ENCODE measurements at regions not wholly inside any gene's neighbourhood (a gene's known extent, or its start where the extent isn't known, plus 50 kb on each side); places are given as distances from the start of the nearest gene placed in this dataset.
"Not testable (repeated sequence)": the region's sequence is repeated elsewhere in the genome, so short reads cannot be mapped to it uniquely, and the experiment has no call there.

DNA sequence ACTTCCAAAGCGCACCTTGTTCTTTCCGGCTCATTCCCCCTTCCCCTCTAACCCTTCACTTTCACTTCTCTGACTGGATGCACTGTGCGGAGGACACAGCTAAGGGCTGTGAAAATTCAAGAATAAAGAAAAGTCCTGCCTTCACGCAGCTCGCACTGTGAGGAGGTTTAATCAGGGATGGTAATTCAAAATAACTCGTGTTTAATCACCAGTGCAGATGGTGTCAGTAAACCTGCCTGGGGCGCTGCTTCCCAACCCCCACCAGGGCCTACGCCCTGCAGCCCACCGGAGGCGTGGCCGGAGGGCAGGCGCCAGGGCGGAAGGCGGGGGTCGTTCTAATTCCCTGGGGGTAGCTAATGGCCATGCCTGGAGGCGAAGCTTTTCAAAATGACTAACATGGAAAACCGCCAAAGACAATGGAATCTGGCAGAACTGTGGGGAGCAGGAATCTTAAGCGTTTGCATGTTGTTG lies 136.6 kb upstream of the NBPF19 start:
- DNase-seq (ENCODE audit: insufficient read length, low spot score); FAIRE-seq: not testable (repeated sequence)

DNA sequence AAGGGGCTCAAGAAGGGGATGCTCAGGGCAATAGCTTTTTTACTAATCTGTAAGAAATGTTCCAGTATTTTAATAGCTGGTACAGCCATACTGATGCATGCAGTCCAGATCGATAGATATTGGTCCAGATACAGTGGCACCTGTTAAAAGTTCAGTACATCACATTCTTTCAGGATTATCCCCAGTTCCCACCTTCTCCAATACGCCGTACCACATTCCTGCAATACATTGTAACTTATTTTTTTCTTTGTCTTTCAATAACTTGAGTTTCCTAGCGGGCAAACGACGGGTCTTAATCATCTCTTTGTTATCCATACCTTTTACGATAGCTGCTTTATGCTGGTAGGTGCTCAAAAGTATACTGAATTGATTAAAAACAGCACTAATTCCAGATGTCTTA lies 136.1 kb upstream of the NBPF19 start:
- DNase-seq (ENCODE audit: insufficient read length, low spot score); FAIRE-seq: not testable (repeated sequence)

DNA sequence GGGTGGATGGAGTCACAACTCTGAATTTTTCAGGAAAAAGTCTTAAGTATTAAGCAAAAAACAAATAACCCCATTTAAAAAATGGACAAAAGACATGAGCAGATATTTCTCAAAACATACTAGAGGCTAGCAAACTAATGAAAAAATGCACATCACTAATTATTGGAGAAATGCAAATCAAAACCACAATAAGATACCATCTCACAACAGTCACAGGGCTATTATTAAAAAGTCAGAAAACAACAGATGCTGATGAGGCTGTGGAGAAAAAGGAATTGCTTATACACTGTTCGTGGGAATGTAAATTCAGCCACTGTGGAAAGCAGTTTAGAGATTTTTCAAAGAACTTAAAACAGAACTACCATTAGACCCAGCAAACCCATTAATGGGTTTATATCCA lies 125.4 kb upstream of the NBPF19 start:
- not testable (repeated sequence) for DNase-seq (ENCODE audit: insufficient read length, low spot score); FAIRE-seq

DNA sequence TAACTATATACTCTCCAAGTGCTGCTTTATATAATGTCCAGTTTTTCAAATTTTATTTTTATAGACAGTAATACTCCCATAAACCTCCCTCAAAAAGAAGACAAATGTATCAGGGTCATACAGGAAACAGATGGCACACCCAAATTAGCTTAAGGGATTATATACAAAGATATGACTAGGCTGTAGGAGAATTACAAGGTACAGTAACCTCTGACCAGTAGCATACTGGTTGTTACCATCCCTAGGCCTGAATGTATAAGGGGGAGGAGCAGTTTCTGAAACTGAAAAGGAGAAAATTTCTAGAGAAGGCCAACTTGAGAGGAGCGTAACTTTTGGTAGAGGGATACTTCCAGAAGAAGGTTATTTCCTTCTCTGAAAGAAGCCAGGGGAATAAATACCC lies 122.6 kb upstream of the NBPF19 start:
- not testable (repeated sequence) for DNase-seq (ENCODE audit: insufficient read length, low spot score); FAIRE-seq

DNA sequence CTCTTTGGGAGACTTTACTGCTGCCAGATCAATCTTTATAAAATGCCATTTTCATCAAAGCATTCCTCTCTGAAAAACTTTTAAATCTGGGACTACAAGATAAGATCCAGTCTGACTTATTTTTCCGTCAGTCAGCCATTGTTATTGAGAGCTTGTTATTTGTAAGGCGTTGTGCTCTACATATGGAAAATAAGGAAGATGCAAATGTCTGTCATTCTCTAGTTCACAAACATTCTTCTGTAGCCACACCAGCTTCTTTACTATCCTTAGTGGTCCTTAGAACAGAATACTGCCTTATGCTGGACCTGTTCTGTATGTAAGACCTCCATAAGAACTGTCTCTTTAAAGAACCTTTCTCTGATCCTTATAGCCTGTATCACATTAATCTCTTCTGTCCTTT lies 120.3 kb upstream of the NBPF19 start:
- not testable (repeated sequence) for FAIRE-seq; DNase-seq (ENCODE audit: insufficient read length, low spot score)

DNA sequence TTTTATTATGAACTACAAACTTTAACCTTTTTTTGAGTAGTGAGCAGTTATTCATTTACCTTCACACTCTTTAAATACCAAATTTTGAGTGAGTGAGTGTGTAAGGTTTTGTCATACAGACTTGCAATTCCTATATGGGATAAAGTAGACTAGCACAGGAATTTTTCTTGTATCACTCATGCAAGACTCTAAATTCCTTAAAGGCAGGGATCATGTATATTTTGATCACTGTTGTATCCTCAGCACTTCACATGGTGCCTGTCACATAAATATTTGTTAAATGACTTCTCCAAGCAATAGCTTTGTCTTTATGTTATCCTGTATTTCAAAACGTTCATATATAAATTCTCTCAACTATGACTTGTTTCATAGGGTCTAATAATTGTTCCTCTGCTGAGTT lies 119.1 kb upstream of the NBPF19 start:
- not testable (repeated sequence) for DNase-seq (ENCODE audit: insufficient read length, low spot score)

DNA sequence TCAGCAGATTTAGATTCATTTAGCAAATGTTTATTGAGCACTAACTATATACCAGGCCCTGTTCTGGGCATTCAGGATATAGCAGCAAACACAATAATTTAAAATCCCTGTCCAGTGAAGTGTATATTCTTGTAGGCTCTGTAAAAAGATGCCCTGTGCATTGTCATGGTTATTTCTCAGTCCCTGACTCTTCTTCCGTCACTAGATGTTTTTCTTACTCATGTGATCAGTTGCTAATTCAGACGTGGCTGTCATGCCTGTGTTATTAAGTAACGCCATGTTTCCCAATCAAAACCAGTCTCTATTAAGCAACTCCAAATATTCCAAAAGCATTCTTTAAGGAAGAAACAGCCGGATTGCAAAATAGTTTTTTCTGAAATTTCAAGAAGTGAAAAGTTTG lies 118.7 kb upstream of the NBPF19 start:
- not testable (repeated sequence) for DNase-seq (ENCODE audit: insufficient read length, low spot score)

More for the DNA sequence above, 119.1 kb upstream of the NBPF19 start:
- FAIRE-seq: not testable (repeated sequence)

DNA sequence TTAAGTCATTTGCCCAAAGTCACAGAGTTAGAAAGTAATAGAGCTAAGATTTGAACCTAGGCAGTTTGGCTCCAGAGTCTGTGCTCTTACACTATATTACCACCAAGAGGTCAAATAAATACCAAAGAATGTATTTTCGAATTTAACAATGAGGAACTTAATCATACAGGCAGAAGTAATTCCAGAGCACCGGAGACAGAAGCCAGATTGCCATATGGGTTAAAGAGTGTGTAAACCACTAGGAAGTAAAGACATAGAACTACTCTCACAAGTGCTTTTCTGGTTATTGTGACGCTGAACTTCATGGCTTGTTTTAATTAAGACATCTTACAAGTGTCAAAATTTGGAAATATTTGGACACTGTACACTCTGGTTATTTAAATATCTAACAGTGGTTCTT lies 114.5 kb upstream of the NBPF19 start:
- not testable (repeated sequence) for DNase-seq (ENCODE audit: insufficient read length, low spot score); FAIRE-seq

More for the DNA sequence above, 118.7 kb upstream of the NBPF19 start:
- FAIRE-seq: not testable (repeated sequence)

DNA sequence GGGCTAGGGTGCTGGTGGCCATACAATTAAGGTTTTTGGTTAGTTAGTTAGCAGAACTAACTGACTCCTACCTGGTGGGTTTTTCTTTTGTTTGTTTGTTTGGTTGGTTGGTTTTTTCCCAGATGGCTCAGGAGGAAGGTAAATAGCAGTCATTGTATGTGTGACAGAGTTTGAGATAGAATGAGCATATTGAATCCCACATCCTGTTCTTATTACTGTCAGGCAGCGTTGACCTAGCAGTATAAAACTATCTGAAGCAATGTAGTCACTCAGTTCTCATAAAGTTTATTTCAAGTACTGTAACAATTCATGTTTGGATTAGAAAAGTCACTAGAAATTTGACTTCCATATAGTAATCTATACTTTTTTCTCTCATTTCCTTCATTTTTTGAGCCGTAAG lies 113.5 kb upstream of the NBPF19 start:
- DNase-seq (ENCODE audit: insufficient read length, low spot score); FAIRE-seq: not testable (repeated sequence)

DNA sequence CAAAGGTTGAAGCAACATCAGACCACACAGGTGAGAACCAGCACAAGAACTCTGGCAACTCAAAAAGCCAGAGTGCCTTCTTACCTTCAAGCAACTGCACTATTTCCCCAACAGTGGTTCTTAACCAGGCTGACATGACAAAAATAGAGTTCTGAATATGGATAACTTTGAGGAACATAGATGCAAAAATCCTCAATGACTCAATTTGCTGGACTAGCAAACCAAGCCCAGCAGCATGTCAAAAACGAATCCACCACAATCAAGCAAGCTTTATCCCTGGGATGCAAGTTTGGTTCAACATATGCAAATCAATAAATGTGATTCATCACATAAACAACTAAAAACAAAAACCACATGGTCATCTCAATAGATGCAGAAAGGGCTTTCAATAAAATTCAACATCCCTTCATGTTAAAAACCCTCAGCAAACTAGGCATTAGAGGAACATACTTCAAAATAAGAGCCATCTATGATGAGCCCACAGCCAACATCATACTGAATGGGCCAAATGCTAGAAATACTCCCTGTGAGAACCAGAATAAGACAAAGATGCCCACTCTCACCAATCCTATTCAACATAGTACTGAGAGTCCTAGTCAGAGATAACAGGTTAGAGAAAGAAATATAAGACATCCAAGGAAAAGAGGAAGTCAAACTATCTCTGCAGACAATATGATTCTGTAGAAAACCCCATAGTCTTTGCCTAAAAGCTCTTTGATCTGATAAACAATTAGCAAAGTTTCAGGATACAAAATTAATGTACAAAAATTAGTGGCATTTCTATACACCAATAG lies 110.5 kb upstream of the NBPF19 start:
- FAIRE-seq; DNase-seq (ENCODE audit: insufficient read length, low spot score): not testable (repeated sequence)

DNA sequence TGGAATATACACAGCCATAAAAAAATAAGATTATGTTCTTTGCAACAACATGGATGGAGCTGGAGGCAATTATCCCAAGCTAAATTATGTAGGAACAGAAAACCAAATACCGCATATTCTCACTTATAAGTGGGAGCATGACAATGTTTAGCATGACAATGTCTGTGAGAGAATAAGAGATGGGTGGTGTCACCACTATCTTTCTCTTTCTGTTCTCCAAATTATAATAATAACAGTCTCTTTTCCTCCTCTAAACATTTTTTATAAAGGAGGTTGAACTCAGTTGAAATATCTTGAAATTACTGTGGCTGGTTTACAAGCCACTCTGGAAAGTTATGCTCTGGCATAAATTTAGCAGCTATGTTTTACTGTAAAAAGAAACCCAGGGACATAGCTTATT lies 108.4 kb upstream of the NBPF19 start:
- not testable (repeated sequence) for FAIRE-seq; DNase-seq (ENCODE audit: insufficient read length, low spot score)

DNA sequence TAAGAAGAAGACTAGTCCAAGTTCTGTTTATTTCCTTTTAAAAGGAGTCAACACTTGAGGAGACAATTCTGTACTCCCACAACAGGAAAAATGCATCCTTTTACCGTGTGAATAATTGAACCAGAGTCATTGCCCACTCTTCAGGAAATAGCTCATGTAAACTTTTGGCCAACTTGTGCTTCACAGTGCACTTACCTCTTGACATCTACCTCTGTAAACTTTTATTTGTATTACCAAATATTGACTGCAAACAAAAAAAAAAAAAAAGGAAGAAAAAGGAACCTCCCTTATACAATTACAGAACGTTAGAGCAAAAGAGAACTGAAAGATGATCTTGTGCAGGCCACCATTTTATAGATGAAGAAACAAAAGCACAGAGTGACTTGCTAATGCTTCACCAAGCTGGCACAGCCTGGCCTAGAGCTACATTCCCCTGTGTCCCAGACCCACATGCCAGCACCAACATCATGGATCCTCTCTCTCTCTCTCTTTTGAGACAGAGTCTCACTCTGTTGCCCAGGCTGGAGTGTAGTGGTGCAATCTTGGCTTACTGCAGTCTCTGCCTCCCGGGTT lies 107.3 kb upstream of the NBPF19 start:
- not testable (repeated sequence) for FAIRE-seq; DNase-seq (ENCODE audit: insufficient read length, low spot score)

DNA sequence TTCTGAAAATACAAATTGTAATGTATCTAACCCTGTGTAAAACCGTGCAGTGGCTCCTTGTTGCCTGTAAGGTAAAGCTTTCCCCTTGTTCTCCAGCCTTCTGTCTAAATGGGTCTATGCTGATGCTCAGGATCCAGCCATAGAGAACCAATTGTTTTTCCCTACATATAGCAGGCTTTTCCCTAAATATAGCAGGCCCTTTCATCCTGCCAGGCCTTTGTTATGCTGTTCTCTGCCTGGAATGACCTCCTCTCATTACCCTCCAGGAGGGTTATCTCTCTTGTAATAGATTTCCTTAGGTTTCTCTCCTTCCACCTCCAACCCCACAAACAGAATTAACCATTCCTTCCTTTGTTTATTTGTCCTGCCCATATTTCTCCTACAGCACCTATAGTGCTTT lies 106.5 kb upstream of the NBPF19 start:
- not testable (repeated sequence) for FAIRE-seq; DNase-seq (ENCODE audit: insufficient read length, low spot score)

DNA sequence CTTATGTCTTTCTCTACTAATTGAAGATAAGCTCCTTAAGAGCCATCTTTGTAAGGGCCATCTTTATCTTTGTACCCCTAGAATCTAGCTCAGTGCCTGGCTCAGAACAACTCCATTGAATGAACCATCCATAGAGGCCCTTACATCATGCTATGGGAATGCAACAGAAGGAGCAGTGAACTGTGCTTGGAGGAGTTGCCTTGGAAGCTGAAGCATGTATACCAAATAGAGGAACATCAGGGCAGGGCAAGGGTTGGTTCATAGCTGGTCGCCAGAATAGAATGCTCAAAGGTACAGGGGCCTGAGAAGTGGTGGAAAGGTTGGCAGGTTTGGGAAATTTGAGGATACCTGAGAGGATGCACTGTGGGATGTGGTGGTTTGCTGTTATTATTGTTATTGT lies 105.8 kb upstream of the NBPF19 start:
- DNase-seq (ENCODE audit: insufficient read length, low spot score); FAIRE-seq: not testable (repeated sequence)

DNA sequence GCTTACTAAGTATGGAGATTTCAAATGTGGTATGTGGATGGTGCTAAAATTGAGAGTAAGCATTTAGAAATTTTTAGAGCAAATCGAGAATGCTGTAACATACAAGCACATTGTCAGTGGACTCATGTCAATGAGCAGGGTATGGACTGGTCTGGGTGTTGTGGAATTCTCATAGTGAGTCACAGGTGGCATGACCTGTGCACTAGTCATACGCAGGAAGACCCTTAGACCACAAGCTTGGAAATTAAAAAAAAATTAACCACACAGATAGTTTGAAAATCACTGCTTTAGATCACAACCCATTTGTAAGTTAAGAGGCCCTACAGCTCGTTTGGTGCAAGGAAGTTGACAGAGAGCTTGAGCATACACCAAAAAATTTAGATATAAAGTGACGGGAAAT lies 102.9 kb upstream of the NBPF19 start:
- FAIRE-seq: not testable (repeated sequence)

DNA sequence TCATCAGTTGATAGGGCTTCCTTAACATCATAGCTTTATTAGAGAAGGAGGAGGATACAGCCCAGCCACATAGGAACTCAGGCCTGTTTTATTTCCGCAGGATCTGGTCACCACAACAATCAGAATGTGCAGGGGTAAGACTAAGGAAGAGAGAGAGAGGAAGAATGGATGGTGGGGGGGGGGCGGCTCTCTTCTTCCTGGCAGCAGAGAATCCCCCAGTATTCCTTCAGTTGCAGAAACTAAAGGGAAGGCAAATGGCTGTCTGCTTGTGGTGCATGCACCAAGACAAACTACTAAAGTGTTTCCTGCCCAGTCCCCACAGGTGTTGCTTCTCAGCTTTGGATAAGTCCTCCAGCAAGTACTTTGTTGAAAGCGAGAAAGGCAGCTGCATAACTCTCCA lies 96.4 kb upstream of the NBPF19 start:
- FAIRE-seq; DNase-seq (ENCODE audit: insufficient read length, low spot score): not testable (repeated sequence)

More for the DNA sequence above, 102.9 kb upstream of the NBPF19 start:
- DNase-seq (ENCODE audit: insufficient read length, low spot score): not testable (repeated sequence)

DNA sequence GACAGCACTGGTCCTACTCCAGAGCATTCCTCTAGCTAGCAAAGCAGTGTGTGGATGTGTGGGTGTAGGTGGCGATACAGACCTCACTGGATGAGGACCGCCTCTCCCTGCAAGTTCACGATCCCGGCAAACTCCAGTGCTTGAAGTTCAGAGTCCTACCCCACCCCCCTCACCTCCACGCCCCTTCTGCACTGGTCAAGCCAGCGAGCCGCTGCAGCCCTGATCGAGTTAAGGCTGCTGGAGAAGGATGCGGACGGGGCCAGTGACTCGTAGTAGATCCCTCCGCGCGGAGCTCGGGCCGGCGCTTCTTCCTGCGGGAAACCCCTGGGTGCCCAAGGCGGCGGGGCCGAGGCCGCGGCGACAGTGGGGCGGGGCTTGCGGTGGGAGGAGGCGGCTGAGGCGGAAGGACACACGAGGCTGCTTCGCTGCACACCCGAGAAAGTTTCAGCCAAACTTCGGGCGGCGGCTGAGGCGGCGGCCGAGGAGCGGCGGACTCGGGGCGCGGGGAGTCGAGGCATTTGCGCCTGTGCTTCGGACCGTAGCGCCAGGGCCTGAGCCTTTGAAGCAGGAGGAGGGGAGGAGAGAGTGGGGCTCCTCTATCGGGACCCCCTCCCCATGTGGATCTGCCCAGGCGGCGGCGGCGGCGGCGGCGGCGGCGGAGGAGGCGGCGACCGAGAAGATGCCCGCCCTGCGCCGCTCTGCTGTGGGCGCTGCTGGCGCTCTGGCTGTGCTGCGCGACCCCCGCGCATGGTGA lies 84.5 kb upstream of the NBPF19 start:
- not testable (repeated sequence) for FAIRE-seq; DNase-seq (ENCODE audit: insufficient read length, low spot score)

DNA sequence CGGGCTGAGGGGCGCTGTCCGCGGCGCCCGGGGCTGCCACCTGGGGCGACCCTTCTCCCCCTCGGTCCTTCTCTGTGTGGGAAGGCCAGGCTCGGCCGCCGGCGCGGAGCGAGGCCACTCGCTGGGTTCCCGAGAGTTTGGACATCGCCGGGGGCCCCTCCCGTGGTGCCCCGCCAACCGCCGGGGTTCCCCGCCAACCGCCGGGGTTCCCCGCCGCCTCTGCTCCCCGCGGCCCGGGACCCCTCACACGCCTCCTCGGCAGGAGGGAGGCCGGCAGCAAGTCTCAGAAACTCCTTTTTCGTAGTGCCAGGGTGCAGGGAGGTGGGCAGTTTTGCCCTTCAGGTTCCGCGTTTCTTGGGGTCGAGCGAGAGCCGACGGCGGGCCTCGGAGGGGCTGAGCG lies 83.9 kb upstream of the NBPF19 start:
- DNase-seq (ENCODE audit: insufficient read length, low spot score); FAIRE-seq: not testable (repeated sequence)

DNA sequence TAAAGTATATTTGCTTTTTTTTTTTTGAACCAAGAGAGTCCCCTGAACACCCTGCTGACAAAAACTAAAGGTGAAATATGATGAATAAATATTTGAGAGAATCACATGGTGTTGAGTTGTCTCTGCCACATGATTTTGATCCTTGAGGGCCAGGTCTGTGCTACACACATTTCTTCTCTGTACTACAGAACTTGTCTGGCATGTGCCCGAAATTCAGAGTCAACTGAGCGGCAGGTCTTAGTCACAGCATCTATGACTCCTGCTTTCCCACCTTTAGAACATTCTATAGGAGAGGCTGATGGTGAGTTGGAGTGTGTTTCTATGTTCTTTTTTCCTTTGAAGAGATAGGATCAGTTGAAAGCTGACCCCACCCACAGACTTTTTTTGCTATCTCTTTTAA lies 79.0 kb upstream of the NBPF19 start:
- not testable (repeated sequence) for FAIRE-seq; DNase-seq (ENCODE audit: insufficient read length, low spot score)

DNA sequence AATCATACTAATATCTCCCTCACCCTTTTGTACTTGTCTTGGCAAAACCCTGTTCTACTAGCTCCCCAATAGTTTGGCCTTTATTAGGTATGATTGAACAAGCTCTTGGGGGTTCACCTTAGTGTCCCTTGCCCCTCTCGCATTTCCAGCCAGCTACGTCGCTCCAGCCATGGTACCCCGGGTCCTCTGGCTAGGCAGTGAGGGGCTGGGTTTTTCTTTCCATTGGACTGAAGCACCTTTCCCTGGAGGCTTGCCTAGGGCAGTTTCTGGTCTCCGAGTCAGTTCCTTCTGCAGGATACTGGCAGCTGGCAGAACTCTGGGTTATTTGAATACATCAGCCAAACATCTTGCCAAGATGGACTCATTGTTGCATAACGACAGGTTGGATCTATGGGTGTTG lies 76.3 kb upstream of the NBPF19 start:
- not testable (repeated sequence) for DNase-seq (ENCODE audit: insufficient read length, low spot score); FAIRE-seq
